ENCODE measurements at regions not wholly inside any gene's neighbourhood (a gene's known extent, or its start where the extent isn't known, plus 50 kb on each side); places are given as distances from the start of the nearest gene placed in this dataset.

GRCh38 chr3:73768524-73769308 is 144.0 kb upstream of the PDZRN3 start (continued):
- TF ChIP-seq GATA2 (CRISPR knock-in tag; IDR thresholded peaks at IDR 0.05), result peak; percentile 71
- peak; percentile 87 for TF ChIP-seq MEF2A (IDR thresholded peaks at IDR 0.05; ENCODE audit: borderline replicate concordance, low read depth)
- no peak for TF ChIP-seq POLR2AphosphoS5 (IDR thresholded peaks at IDR 0.05; ENCODE audit: low read depth, low read length)
- peak; percentile 3 for TF ChIP-seq CHD2 (IDR thresholded peaks at IDR 0.05; ENCODE audit: low read length, partially characterized antibody)
- no peak for TF ChIP-seq MXI1 (IDR thresholded peaks at IDR 0.05; ENCODE audit: low read depth, low read length)
- no peak for TF ChIP-seq ELF1 (IDR thresholded peaks at IDR 0.05)
- no peak for TF ChIP-seq MAX (IDR thresholded peaks at IDR 0.05; ENCODE audit: low read depth)
- TF ChIP-seq EZH2phosphoT487 (IDR thresholded peaks at IDR 0.05; ENCODE audit: borderline replicate concordance, low read depth), result no peak
- TF ChIP-seq CTCF (IDR thresholded peaks at IDR 0.05), result peak; percentile 52

- H3K9me3 ChIP-seq, result no peaks in the 10 kb centered on the region
Observed at GRCh38 chr3:73766599-73767381, 142.0 kb upstream of the PDZRN3 start.

More at GRCh38 chr3:73766599-73767381, 142.0 kb upstream of the PDZRN3 start:
- no peaks in the 10 kb centered on the region for H3K9me2 ChIP-seq
- H3K9ac ChIP-seq, result no peak overlapping the region
- peak overlapping the region; percentile 70 for H2AFZ ChIP-seq (ENCODE audit: low read depth)
- peak overlapping the region; percentile 66 to 77; a peak in 3 of 4 replicates for H3K27ac ChIP-seq (ENCODE audit: low read depth in 2 of 2, low read length in 1 of 2)
- ChIA-PET CTCF (interaction anchor here (0.8 to 1.8 kb wide), 6 partner anchors 14 to 258 kb away, joined by 3 to 6 read pairs (median 3); no protein-coding TSS in a partner anchor), POLR2A (no interaction called here)
- DNase-seq, result peak; percentile 34
- no peak overlapping the region for H3K4me3 ChIP-seq (ENCODE audit: low read depth in 2 of 2, low read length in 1 of 2)
- peaks cover 20% of the 10 kb centered on the region for H3F3A ChIP-seq (replicated peaks; ENCODE audit: insufficient read depth)
- TF ChIP-seq EP300 (IDR thresholded peaks at IDR 0.05; ENCODE audit: borderline replicate concordance in 1 of 2, low read depth in 1 of 2, low read length in 1 of 2), result peak in 1 of 2 experiments; percentile 80; a peak in 2 of 4 replicates
- TF ChIP-seq TCF12 (IDR thresholded peaks at IDR 0.05), result peak; percentile 88
- no peak for TF ChIP-seq CTCF (IDR thresholded peaks at IDR 0.05)
- TF ChIP-seq ELF1 (IDR thresholded peaks at IDR 0.05), result peak; percentile 22; the same call in 1 of the 2 replicates
- TF ChIP-seq TEAD4 (IDR thresholded peaks at IDR 0.05; ENCODE audit: borderline replicate concordance, insufficient read depth), result 0 out of 2 replicates have a peak, but pooled peaks have one; percentile 45
- no peak for TF ChIP-seq YY1 (IDR thresholded peaks at IDR 0.05; ENCODE audit: low read depth)
- TF ChIP-seq EZH2phosphoT487 (IDR thresholded peaks at IDR 0.05; ENCODE audit: borderline replicate concordance, low read depth), result no peak
- no peak for TF ChIP-seq REST (IDR thresholded peaks at IDR 0.05; ENCODE audit: low read depth, low read length)
- peak; percentile 28; the same call in 1 of the 2 replicates for TF ChIP-seq POLR2AphosphoS5 (IDR thresholded peaks at IDR 0.05; ENCODE audit: low read depth, low read length)
- TF ChIP-seq FOXM1 (IDR thresholded peaks at IDR 0.05; ENCODE audit: low read depth), result no peak
- peak; percentile 37 for TF ChIP-seq PBX3 (IDR thresholded peaks at IDR 0.05)
- no peak for TF ChIP-seq FOSL2 (IDR thresholded peaks at IDR 0.05; ENCODE audit: borderline replicate concordance, low read depth)
- no peak for TF ChIP-seq MXI1 (IDR thresholded peaks at IDR 0.05; ENCODE audit: low read depth, low read length)
- TF ChIP-seq SIN3A (IDR thresholded peaks at IDR 0.05; ENCODE audit: borderline replicate concordance, low read depth, low read length), result no peak
- TF ChIP-seq RCOR1 (IDR thresholded peaks at IDR 0.05; ENCODE audit: low read length), result peak; percentile 51; the same call in 1 of the 2 replicates
- no peaks in the 10 kb centered on the region for H4K20me1 ChIP-seq (ENCODE audit: insufficient read depth)
- WGBS (ENCODE audit: low lambda C conversion rate), result 77% methylated on average over 7 of the region's 7 CpGs
- H3K4me2 ChIP-seq, result peak overlapping the region; percentile 44
- peaks cover 11 to 19% of the 10 kb centered on the region in 2 experiments; a peak in 3 of 4 replicates for H3K4me1 ChIP-seq (ENCODE audit: control insufficient read depth in 1 of 2, insufficient read depth in 2 of 2, low read depth in 1 of 2, low read length in 1 of 2)
- H3K79me2 ChIP-seq (ENCODE audit: insufficient read depth), result no peaks in the 10 kb centered on the region
- no peaks in the 10 kb centered on the region for H3K27me3 ChIP-seq (ENCODE audit: insufficient read depth)
- H3K36me3 ChIP-seq (replicated peaks in 1 of 2; ENCODE audit: control insufficient read depth in 1 of 2, insufficient read depth in 2 of 2, low read length in 1 of 2), result no peaks in the 10 kb centered on the region
